PFSK-1 (cell line): ENCODE measurements at regions not wholly inside any gene's neighbourhood (a gene's known extent, or its start where the extent isn't known, plus 50 kb on each side); places are given as distances from the start of the nearest gene placed in this dataset.

ENCODE experiments used
- FOXP2 ChIP-seq: optimal IDR thresholded peaks from 2 replicates; pipeline ENCODE3; 2011; ENCODE audit warnings: borderline replicate concordance, control low read depth, inconsistent platforms; ENCODE audit not compliant: insufficient read depth; ENCODE audit errors: extremely low read length, extremely low read depth
- POLR2AphosphoS5 ChIP-seq: IDR thresholded peaks from 2 replicates; pipeline ENCODE4 v1.6.1; 2012; ENCODE audit warnings: low read depth, mild to moderate bottlenecking, control low read depth, low read length, moderate library complexity
- SIN3A ChIP-seq: IDR thresholded peaks from 2 replicates; pipeline ENCODE4 v1.6.1; 2012; ENCODE audit warnings: mild to moderate bottlenecking, low read length, moderate library complexity, borderline replicate concordance; ENCODE audit not compliant: insufficient read depth
- TAF1 ChIP-seq: IDR thresholded peaks from 2 replicates; pipeline ENCODE4 v1.6.1; 2012; ENCODE audit warnings: low read length, control low read depth, borderline replicate concordance; ENCODE audit not compliant: insufficient read depth
- TF ChIP-seq, protein P1 (sequence below), 2 experiments: IDR thresholded peaks; 2 replicates each; pipeline versions ENCODE4 v1.6.1 to v1.8.0; 2011 to 2012; ENCODE audit warnings: low read depth in 2 of 2, low read length in 2 of 2, control low read depth in 1 of 2, inconsistent platforms in 1 of 2, mild to moderate bottlenecking in 1 of 2, moderate library complexity in 1 of 2; ENCODE audit not compliant: insufficient read depth in 1 of 2

DNA sequence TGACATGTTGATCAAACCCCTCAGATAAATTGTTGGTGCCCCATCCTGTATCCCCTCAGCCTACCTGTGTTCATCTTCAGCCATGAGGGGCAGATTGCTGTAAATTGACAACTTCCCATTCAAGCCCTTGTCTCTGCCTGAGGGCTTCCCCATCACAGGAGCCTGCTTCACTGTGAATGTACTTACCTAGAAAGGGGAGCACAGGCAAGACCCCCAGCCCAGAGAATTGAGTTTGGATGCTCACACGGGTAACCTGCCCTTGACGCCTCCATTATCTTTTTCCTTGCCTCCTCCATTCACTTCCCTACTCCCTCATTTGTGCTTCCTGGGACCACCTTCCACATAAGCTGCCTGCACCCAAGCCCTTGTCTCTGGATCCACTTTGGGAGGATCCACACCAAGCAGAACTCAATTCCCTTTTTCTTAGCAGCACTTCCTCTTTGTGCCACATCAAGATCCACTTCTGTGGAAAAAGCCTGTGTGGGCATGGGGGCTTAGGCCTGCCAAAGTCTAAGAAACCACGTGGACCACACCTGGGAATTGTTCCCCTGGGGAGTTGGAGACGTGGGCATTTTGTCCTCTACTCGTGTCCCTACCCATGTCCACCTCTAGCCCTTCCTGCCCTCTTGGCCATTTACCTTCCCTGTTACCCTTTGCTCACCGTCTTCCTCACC lies 103.4 kb upstream of the FOXA2 start:
- TF ChIP-seq, protein P1, sequence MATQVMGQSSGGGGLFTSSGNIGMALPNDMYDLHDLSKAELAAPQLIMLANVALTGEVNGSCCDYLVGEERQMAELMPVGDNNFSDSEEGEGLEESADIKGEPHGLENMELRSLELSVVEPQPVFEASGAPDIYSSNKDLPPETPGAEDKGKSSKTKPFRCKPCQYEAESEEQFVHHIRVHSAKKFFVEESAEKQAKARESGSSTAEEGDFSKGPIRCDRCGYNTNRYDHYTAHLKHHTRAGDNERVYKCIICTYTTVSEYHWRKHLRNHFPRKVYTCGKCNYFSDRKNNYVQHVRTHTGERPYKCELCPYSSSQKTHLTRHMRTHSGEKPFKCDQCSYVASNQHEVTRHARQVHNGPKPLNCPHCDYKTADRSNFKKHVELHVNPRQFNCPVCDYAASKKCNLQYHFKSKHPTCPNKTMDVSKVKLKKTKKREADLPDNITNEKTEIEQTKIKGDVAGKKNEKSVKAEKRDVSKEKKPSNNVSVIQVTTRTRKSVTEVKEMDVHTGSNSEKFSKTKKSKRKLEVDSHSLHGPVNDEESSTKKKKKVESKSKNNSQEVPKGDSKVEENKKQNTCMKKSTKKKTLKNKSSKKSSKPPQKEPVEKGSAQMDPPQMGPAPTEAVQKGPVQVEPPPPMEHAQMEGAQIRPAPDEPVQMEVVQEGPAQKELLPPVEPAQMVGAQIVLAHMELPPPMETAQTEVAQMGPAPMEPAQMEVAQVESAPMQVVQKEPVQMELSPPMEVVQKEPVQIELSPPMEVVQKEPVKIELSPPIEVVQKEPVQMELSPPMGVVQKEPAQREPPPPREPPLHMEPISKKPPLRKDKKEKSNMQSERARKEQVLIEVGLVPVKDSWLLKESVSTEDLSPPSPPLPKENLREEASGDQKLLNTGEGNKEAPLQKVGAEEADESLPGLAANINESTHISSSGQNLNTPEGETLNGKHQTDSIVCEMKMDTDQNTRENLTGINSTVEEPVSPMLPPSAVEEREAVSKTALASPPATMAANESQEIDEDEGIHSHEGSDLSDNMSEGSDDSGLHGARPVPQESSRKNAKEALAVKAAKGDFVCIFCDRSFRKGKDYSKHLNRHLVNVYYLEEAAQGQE (IDR thresholded peaks at IDR 0.05; ENCODE audit: insufficient read depth in 1 of 2, low read depth in 2 of 2, low read length in 2 of 2) = no peak
- TF ChIP-seq POLR2AphosphoS5 = no peak
- TF ChIP-seq FOXP2 = no peak
- no peak for TF ChIP-seq SIN3A
- no peak for TF ChIP-seq TAF1

DNA sequence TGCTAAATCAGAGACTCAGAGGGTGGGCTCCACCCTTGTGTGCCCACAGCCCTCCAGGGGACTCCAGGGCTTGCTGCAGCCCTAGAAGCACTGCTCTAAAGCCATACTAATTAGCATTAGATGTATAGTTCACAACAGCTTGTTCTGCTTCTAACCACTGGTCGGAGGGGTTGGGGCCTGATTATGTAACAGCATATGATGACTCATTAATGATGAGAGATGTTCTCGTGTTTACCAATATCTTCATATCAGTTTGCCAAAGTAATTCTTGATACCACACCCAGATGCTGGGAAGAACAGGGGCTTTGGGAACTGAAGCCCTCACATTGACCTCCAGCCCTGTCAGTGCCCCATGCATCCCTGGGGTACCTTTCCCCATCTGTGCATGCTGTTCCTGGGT lies 104.1 kb upstream of the FOXA2 start:
- TF ChIP-seq POLR2AphosphoS5 = no peak
- TF ChIP-seq SIN3A = no peak
- no peak for TF ChIP-seq FOXP2
- TF ChIP-seq TAF1 = no peak
- TF ChIP-seq, protein P1 (IDR thresholded peaks at IDR 0.05; ENCODE audit: insufficient read depth in 1 of 2, low read depth in 2 of 2, low read length in 2 of 2) = no peak

DNA sequence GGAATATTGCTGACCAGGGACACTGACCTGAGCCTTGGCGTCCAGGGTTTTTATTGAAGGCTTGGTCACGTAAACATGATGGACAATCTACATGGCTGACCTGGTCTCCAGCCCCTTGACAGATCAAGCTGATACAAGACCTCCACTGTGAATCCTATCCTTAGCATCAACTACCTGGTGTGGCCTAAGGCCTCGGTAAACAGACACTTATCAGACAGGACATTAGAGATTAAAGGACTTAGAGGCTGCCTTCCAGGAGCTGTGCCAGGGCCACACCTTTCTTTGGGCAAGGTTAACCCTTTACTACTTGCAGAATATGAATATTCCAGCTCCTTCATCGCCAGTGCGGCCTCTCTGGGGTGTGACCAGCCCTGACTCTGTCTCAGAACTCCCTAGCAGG lies 104.9 kb upstream of the FOXA2 start:
- TF ChIP-seq, protein P1 (IDR thresholded peaks at IDR 0.05; ENCODE audit: insufficient read depth in 1 of 2, low read depth in 2 of 2, low read length in 2 of 2) = no peak
- TF ChIP-seq SIN3A = no peak
- TF ChIP-seq TAF1 = no peak
- TF ChIP-seq POLR2AphosphoS5 = no peak
- no peak for TF ChIP-seq FOXP2

DNA sequence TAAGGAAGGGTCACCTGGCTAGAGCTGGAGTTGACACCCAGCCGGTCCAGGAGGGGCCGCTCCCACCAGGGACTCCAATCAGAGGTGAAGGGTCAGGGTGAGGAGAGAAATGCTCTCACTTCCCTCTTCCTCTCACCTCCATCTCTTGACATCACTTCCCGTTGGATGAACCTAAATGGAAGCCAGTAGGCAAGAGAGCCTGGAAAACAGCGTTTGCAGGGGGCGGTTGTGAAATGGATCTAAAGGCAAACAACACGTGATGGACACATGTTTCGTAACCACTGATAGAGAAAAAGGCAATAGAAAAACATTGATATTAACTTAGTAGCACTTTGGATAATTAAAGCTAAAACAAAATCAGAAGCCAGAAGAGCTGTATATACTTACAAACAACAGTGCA lies 105.6 kb upstream of the FOXA2 start:
- TF ChIP-seq, protein P1 (IDR thresholded peaks at IDR 0.05; ENCODE audit: insufficient read depth in 1 of 2, low read depth in 2 of 2, low read length in 2 of 2) = no peak
- TF ChIP-seq POLR2AphosphoS5 = no peak
- TF ChIP-seq SIN3A = no peak
- no peak for TF ChIP-seq TAF1
- no peak for TF ChIP-seq FOXP2

DNA sequence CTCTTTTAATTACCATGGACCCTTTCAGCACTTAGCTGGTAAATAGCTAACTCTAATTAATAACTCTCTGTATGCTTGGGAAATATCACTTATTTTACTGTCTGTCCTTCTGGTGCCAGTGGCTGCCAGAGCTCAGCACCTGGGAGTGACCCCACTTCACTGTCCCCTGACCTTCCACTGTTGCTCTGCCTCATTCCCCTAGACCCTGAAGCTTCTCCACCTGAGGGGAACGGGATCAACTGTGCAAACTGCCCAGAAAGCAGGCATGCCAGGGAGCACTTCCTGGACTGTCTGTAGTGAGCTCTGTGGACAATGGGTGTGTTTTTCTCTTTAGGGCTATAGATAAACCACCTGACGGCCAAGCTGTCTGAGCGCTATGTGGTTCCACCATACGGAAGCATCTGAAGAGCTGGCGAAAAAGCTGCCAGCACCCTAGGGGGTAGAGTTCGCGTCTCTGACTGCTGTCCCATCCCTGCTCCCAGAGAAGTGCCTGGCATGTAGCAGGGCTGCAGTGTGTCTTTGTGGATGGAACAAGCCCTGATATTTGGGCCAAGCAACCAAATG lies 106.3 kb upstream of the FOXA2 start:
- no peak for TF ChIP-seq SIN3A
